A673 (cell line): ENCODE measurements at regions not wholly inside any gene's neighbourhood (a gene's known extent, or its start where the extent isn't known, plus 50 kb on each side); places are given as distances from the start of the nearest gene placed in this dataset.
A peak's percentile ranks its signal among the peaks of the same experiment; 100 is the strongest.

Experiments
- BruUV-seq: library from RNA; stranded (reverse); fragments of 400-500 nt; replicated peaks from 2 replicates; lab custom pipeline; 2021; lab: Mats Ljungman, UMichigan
- CTCF ChIA-PET: fragments of 300-600 bp; sonication (Branson Sonifier 250); formaldehyde crosslinking; loops from one replicate; lab custom pipeline; 2022; ENCODE audit warnings: antibody characterized with exemption; lab: Charles Lee
- POLR2A ChIA-PET: fragments of 300-600 bp; sonication (Branson Sonifier 250); formaldehyde crosslinking; loops from one replicate; lab custom pipeline; 2022; ENCODE audit warnings: antibody characterized with exemption; ENCODE audit not compliant: low non-redundant PET; lab: Charles Lee
- DNase-seq: peaks from one replicate; pipeline ENCODE4 v3.0.0-alpha.2; 2015; ENCODE audit warnings: low spot score
- H3K27ac ChIP-seq: fragments of 200-600 bp; sonication (generic); 2 replicates; pipeline ENCODE4 v1.5.1; 2016; ENCODE audit warnings: mixed run types, low read depth, mild to moderate bottlenecking, mixed read lengths, antibody characterized with exemption, low read length; ENCODE audit not compliant: poor library complexity, severe bottlenecking
- H3K27me3 ChIP-seq: fragments of 200-600 bp; sonication (generic); replicated peaks from 2 replicates; pipeline ENCODE4 v1.6.1; 2017; ENCODE audit warnings: mixed run types, low read depth, mild to moderate bottlenecking, mixed read lengths, antibody characterized with exemption, low read length; ENCODE audit not compliant: insufficient read depth, poor library complexity
- H3K36me3 ChIP-seq: fragments of 200-600 bp; sonication (generic); 2 replicates; pipeline ENCODE4 v1.6.1; 2016; ENCODE audit warnings: mixed run types, mild to moderate bottlenecking, mixed read lengths, antibody characterized with exemption, low read length; ENCODE audit not compliant: insufficient read depth, poor library complexity, severe bottlenecking
- H3K4me1 ChIP-seq: fragments of 200-600 bp; sonication (generic); 2 replicates; pipeline ENCODE4 v1.6.1; 2017; ENCODE audit warnings: mixed run types, mild to moderate bottlenecking, mixed read lengths, antibody characterized with exemption, low read length; ENCODE audit not compliant: insufficient read depth, poor library complexity, severe bottlenecking
- H3K4me3 ChIP-seq: fragments of 200-600 bp; sonication (generic); 2 replicates; pipeline ENCODE4 v1.5.1; 2016; ENCODE audit warnings: low read depth, mixed run types, mild to moderate bottlenecking, mixed read lengths, low read length; ENCODE audit not compliant: poor library complexity, severe bottlenecking
- H3K9me3 ChIP-seq: fragments of 200-600 bp; sonication (generic); 2 replicates; pipeline ENCODE4 v1.6.1; 2016; ENCODE audit warnings: mixed run types, low read depth, mild to moderate bottlenecking, mixed read lengths, antibody characterized with exemption, low read length; ENCODE audit not compliant: poor library complexity, severe bottlenecking
- CTCF ChIP-seq: fragments of 300-800, 200-600 bp; sonication (generic); conservative IDR thresholded peaks from 2 replicates; pipeline ENCODE4 v1.5.1; 2017; ENCODE audit warnings: low read depth, mild to moderate bottlenecking, antibody characterized with exemption, low read length, moderate library complexity, mixed read lengths
- EZH2 ChIP-seq: fragments of 200-600 bp; sonication (generic); IDR thresholded peaks from 2 replicates; pipeline ENCODE4 v1.6.1; 2017; ENCODE audit warnings: borderline replicate concordance, low read depth, mild to moderate bottlenecking, mixed read lengths, antibody characterized with exemption, low read length; ENCODE audit not compliant: poor library complexity, severe bottlenecking
- intact Hi-C: fragments of 100-400 bp; cut with micrococcal nuclease; formaldehyde crosslinking; loops from one replicate; pipeline ENCODE4 v1.10.0; 2022; ENCODE audit not compliant: unreplicated experiment

GRCh38 chr10:22816298-22816653 is 101.9 kb upstream of the PIP4K2A start:
- intact Hi-C loops, result no loop called here
- Histone ChIP-seq H3K27ac (no peak overlapping the region), H3K9me3 (no peaks in the 10 kb centered on the region), H3K36me3 (no peaks in the 10 kb centered on the region), H3K4me1 (peaks cover under 1% of the 10 kb centered on the region), H3K4me3 (no peak overlapping the region), H3K27me3 (no peaks in the 10 kb centered on the region)
- ChIA-PET CTCF (no interaction called here), POLR2A (no interaction called here)
- TF ChIP-seq EZH2 (no peak), CTCF (no peak)
- no TSS peak for BruUV-seq
- DNase-seq, result peak; percentile 68

- Histone ChIP-seq H3K27ac (no peak overlapping the region), H3K36me3 (no peaks in the 10 kb centered on the region), H3K4me3 (no peak overlapping the region), H3K4me1 (peaks cover 6% of the 10 kb centered on the region), H3K27me3 (peaks cover 4% of the 10 kb centered on the region), H3K9me3 (no peaks in the 10 kb centered on the region)
- no peak for TF ChIP-seq CTCF
- no peak for TF ChIP-seq EZH2
- no TSS peak for BruUV-seq
- POLR2A ChIA-PET, result no interaction called here
- CTCF ChIA-PET, result no interaction called here
- intact Hi-C loops, result no loop called here
- peak; percentile 21 for DNase-seq
Measured at GRCh38 chr10:22810643-22811465, 96.5 kb upstream of the PIP4K2A start.

- intact Hi-C loops, result no loop called here
- POLR2A ChIA-PET, result no interaction called here
- Histone ChIP-seq H3K27me3 (peaks cover 4% of the 10 kb centered on the region), H3K4me1 (peaks cover 6% of the 10 kb centered on the region), H3K4me3 (no peak overlapping the region), H3K36me3 (no peaks in the 10 kb centered on the region), H3K27ac (no peak overlapping the region), H3K9me3 (no peaks in the 10 kb centered on the region)
- CTCF ChIA-PET, result no interaction called here
- DNase-seq, result no peak
- no TSS peak for BruUV-seq
- TF ChIP-seq EZH2 (no peak), CTCF (no peak)
Measured at GRCh38 chr10:22807238-22807637, 92.9 kb upstream of the PIP4K2A start.
